ENCODE measurements at regions not wholly inside any gene's neighbourhood (a gene's known extent, or its start where the extent isn't known, plus 50 kb on each side); places are given as distances from the start of the nearest gene placed in this dataset.

DNA sequence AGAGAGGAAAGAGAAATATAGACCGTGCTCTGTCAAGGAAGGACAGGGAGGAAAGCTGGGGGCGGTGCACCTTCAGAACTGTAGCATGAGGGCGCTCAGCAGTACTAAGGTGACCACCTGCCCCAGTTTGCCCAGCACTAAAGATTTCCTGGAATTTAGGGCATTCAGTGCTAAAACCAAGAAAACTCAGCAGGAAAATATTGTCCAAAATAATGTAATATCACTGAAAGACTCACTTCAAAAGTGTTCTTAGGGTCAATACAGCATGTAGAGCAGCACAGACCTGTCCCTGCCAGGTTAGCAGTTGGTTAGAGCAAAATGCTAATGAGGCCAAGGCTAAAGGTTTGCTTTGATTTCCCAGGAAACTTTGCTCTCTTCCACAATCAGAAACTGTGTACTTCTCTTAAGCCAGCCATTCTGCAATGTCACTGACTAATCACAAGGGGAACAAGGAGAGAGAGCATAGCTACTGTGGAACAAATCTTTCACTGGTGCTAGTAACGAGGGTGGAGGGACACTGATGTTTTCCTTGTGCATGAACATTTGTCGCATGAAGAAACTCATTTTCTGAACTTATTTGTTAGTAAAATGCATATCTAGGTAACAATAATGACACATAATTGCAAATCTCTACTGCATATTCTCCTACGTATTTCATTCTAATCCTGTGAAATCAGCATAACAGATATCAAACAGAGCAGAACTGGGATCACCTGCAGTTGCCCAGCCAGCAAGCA, 53.0 kb upstream of the GRAMD2B start:
- no peaks in the 10 kb centered on the region for H3K36me3 Mint-ChIP-seq
- peaks cover 9 to 14% of the 10 kb centered on the region in 2 donors for H3K4me1 Mint-ChIP-seq
- intact Hi-C loops (cut with micrococcal nuclease): no loop called here
- no peaks in the 10 kb centered on the region for H3K27me3 ChIP-seq (ENCODE audit: control insufficient read depth, insufficient read depth, low read length)
- no peaks in the 10 kb centered on the region for H3K9me3 ChIP-seq (ENCODE audit: control insufficient read depth, insufficient read depth, low read length)
- H3K4me3 Mint-ChIP-seq: no peak overlapping the region
- no peaks in the 10 kb centered on the region for H3K9me3 Mint-ChIP-seq
- no peak overlapping the region for H3K4me3 ChIP-seq (ENCODE audit: low read length)
- H3K27me3 Mint-ChIP-seq (ENCODE audit: low read depth in 2 of 2): no peaks in the 10 kb centered on the region
- H3K27ac ChIP-seq (ENCODE audit: low read length): no peak overlapping the region
- DNase-seq (no peak), ATAC-seq (no peak)
- 84% methylated on average over 6 of the region's 6 CpGs for WGBS (ENCODE audit: insufficient coverage)
- no peaks in the 10 kb centered on the region for H3K36me3 ChIP-seq (ENCODE audit: control insufficient read depth, insufficient read depth, low read length)
- H3K27ac Mint-ChIP-seq: no peak overlapping the region
- TF ChIP-seq, protein P1, sequence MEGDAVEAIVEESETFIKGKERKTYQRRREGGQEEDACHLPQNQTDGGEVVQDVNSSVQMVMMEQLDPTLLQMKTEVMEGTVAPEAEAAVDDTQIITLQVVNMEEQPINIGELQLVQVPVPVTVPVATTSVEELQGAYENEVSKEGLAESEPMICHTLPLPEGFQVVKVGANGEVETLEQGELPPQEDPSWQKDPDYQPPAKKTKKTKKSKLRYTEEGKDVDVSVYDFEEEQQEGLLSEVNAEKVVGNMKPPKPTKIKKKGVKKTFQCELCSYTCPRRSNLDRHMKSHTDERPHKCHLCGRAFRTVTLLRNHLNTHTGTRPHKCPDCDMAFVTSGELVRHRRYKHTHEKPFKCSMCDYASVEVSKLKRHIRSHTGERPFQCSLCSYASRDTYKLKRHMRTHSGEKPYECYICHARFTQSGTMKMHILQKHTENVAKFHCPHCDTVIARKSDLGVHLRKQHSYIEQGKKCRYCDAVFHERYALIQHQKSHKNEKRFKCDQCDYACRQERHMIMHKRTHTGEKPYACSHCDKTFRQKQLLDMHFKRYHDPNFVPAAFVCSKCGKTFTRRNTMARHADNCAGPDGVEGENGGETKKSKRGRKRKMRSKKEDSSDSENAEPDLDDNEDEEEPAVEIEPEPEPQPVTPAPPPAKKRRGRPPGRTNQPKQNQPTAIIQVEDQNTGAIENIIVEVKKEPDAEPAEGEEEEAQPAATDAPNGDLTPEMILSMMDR (IDR thresholded peaks at IDR 0.05): no peak
- H3K4me1 ChIP-seq (ENCODE audit: control insufficient read depth, insufficient read depth, low read length): peaks cover 6% of the 10 kb centered on the region

DNA sequence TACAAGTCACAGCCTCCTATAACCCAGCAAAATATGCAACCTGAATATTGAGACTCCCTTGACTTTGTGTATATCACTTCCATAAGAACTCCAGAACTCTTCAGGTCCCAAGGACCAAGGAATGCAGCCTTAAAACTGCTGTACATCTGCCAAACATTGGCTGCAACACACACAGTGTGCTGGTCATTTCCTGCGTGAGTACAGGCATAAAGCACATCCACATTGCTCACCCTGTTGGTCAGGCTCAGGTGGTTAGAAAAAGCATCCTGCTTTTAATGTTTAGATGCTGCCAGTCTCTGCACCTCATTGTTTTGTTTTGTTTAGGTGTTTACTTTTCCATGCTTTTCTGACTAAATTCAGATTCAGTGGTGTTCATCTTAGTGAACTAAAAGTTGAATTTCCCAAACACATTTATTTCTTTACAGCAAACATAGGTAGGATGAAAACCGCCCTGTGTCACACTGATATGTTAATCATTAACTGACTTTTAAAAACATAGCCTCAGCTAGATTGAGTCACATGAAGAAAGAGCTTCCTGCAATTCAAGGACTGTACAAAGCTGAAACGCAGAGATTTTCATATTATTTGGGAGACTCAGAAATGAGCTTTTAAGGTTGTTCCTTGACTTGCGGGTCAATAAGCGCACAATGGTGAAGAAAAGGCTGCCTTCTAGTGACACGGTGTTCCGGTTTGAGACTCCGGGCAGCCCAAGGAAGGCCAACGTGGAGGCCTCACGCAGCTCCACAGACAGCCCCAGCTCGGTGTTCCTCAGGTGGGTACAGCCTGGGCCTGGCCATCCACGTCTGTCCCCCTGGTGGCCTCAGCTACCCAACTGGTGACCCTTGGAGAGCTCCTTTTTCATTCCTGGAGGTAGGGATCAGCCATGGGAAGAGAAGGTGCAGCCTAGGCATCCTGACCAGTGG, 52.2 kb upstream of the GRAMD2B start:
- TF ChIP-seq, protein P1 (IDR thresholded peaks at IDR 0.05): no peak
- Mint-ChIP-seq H3K36me3 (no peaks in the 10 kb centered on the region), H3K27me3 (ENCODE audit: low read depth in 2 of 2) (no peaks in the 10 kb centered on the region), H3K9me3 (no peaks in the 10 kb centered on the region), H3K4me3 (no peak overlapping the region), H3K4me1 (peaks cover 9 to 14% of the 10 kb centered on the region in 2 donors), H3K27ac (no peak overlapping the region)
- ATAC-seq: no peak
- peaks cover 6% of the 10 kb centered on the region for H3K4me1 ChIP-seq (ENCODE audit: control insufficient read depth, insufficient read depth, low read length)
- H3K9me3 ChIP-seq (ENCODE audit: control insufficient read depth, insufficient read depth, low read length): no peaks in the 10 kb centered on the region
- H3K4me3 ChIP-seq (ENCODE audit: low read length): no peak overlapping the region
- no peak overlapping the region for H3K27ac ChIP-seq (ENCODE audit: low read length)
- intact Hi-C loops (cut with micrococcal nuclease): no loop called here
- DNase-seq: no peak
- H3K36me3 ChIP-seq (ENCODE audit: control insufficient read depth, insufficient read depth, low read length): no peaks in the 10 kb centered on the region
- 92% methylated on average over 12 of the region's 12 CpGs for WGBS (ENCODE audit: insufficient coverage)
- H3K27me3 ChIP-seq (ENCODE audit: control insufficient read depth, insufficient read depth, low read length): no peaks in the 10 kb centered on the region

DNA sequence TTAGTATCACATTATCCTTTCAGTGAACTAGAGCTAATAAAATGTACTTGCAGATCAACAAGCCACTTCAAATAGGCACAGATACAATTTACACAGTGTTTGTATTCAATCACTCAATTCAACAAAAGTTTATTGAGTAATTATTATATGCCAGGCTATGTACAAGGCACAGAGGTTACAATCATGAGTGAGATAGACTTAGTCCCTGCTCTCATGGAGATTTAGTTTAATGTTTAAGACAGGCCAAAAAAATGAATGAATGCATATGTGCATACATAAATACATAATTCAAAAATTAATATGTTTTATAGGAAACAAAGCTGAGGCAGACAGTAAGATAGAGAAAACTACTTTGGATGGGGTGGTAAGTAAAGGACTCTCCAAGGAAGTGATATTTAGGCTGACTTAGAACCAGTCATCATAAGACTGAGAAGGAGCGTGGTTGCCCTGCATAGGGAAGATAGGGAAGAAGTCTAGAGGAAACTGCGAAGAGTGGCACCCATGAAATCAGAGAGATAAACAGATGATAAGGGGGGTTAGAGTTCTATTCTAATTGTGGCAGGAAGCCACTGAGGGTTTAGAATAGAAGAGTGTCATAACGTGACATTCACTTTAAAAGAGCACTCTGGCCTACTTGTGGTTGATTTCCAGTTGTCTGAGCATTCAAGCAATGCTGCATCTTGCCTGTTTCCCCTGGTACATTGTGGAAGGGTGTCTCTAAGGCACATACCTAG, 49.7 kb upstream of the GRAMD2B start:
- Histone ChIP-seq H3K9me3 (ENCODE audit: control insufficient read depth, insufficient read depth, low read length) (no peaks in the 10 kb centered on the region), H3K4me3 (ENCODE audit: low read length) (no peak overlapping the region), H3K4me1 (ENCODE audit: control insufficient read depth, insufficient read depth, low read length) (peaks cover 6% of the 10 kb centered on the region), H3K27me3 (ENCODE audit: control insufficient read depth, insufficient read depth, low read length) (no peaks in the 10 kb centered on the region), H3K27ac (ENCODE audit: low read length) (peak overlapping the region; percentile 16), H3K36me3 (ENCODE audit: control insufficient read depth, insufficient read depth, low read length) (no peaks in the 10 kb centered on the region)
- 15% methylated on average over 3 of the region's 3 CpGs for WGBS (ENCODE audit: insufficient coverage)
- peak; percentile 82 to 93 (median 90) for ATAC-seq
- H3K4me1 Mint-ChIP-seq: peaks cover 9 to 14% of the 10 kb centered on the region in 2 donors
- DNase-seq: peak in 1 of 2 donors; percentile 59
- no peaks in the 10 kb centered on the region for H3K9me3 Mint-ChIP-seq
- H3K27me3 Mint-ChIP-seq (ENCODE audit: low read depth in 2 of 2): no peaks in the 10 kb centered on the region
- peak overlapping the region; percentile 20 to 73 for H3K27ac Mint-ChIP-seq
- H3K36me3 Mint-ChIP-seq: no peaks in the 10 kb centered on the region
- intact Hi-C loops (cut with micrococcal nuclease): no loop called here
- H3K4me3 Mint-ChIP-seq: no peak overlapping the region
- TF ChIP-seq, protein P1 (IDR thresholded peaks at IDR 0.05): no peak

Measured in natural killer cell (primary cell).